T-helper 1 cell (primary cell): ENCODE measurements at regions not wholly inside any gene's neighbourhood (a gene's known extent, or its start where the extent isn't known, plus 50 kb on each side); places are given as distances from the start of the nearest gene placed in this dataset.

Source experiments
- DNase-seq, 5 donors: peaks; one replicate each; pipeline ENCODE4 v3.0.0-alpha.2; 2012 to 2020

GRCh38 chrX:22325096-22325495 is 52.4 kb downstream of the CBLL2 start:
- DNase-seq: no peak

GRCh38 chrX:22329783-22330182 is 57.1 kb downstream of the CBLL2 start:
- no peak for DNase-seq

- no peak for DNase-seq
Measured at GRCh38 chrX:22338740-22339139, 66.0 kb downstream of the CBLL2 start.

DNA sequence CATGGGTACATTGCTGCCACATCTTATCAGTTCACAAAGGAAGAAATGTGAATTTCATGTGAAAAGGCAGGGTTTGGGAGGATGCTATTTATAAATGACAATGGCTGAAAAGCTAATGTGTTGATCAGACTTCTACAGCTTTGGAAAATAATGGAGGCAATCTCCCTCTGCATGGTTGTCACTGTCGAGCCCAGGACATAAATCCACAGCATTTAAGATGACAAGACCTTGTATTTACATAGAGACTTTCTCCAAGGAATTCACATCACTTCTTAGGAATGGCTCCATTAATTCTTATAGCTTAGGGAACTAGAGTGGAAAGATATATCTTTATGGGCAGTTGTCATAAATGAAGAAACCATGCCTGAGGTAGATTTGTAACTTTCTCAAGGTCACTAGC is 66.7 kb downstream of the CBLL2 start:
- no peak for DNase-seq

- DNase-seq: no peak
Measured at GRCh38 chrX:22340022-22340616, 67.4 kb downstream of the CBLL2 start.

DNA sequence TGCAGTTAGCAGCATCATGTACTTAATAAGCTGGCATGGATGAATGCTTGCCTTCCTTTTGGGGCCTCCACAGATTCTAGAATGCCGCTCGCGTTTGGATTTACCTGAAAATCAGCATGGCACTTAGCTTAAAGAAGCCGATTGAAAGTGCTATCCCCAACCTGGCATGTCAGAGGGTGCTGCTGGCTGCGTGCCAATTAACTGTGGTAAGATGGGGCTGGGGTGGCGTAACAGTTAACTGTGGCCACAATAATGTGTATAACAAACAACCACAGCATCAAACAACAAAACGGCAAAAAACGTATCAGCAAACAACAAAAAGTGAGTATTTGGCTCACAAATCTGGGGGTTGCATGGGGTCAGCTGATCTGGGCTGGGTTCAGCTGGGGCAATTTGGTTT is 70.5 kb downstream of the CBLL2 start:
- DNase-seq: no peak

DNA sequence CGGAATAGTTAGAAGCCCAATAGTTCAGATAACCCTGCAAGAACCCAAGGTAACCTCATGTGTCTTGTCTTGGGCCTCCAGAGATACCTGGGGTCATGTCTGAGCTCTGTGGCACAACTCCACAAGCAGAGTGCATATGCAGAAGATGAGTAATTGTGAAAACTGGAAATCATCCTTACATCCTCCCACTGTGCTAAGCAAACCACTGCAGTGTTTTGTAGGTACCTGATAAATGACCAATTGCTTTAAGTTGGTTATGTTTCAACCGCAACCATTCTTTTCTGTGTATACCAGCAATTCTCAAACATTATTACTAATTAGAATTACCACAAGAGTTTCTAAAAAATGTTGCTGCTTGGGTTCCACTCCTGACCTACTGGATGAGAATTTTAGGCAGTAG is 73.2 kb downstream of the CBLL2 start:
- no peak for DNase-seq

DNA sequence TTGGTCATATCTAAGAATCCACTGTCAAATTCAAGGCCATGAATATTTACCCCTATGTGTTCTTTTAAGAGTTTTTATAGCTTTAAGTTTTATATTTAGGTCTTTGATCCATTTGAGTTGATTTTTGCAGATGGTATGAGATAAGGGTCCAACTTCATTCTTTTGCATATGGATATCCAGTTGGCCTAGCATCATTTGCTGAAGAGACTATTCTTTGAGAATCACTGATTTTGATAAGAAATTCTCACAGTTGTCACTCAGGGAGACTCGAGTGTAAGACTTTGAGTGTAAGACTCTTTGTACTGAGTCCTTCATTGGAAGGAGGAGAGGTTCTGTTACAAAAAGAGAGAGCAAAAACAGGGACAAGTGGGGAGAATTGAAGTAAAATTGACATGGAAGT is 74.8 kb downstream of the CBLL2 start:
- DNase-seq: no peak

GRCh38 chrX:22349116-22349515 is 76.4 kb downstream of the CBLL2 start:
- no peak for DNase-seq

GRCh38 chrX:22351076-22351475 is 78.4 kb downstream of the CBLL2 start:
- DNase-seq: no peak

GRCh38 chrX:22351966-22352365 is 79.3 kb downstream of the CBLL2 start:
- no peak for DNase-seq

GRCh38 chrX:22357621-22358020 is 84.9 kb downstream of the CBLL2 start:
- DNase-seq: no peak

DNA sequence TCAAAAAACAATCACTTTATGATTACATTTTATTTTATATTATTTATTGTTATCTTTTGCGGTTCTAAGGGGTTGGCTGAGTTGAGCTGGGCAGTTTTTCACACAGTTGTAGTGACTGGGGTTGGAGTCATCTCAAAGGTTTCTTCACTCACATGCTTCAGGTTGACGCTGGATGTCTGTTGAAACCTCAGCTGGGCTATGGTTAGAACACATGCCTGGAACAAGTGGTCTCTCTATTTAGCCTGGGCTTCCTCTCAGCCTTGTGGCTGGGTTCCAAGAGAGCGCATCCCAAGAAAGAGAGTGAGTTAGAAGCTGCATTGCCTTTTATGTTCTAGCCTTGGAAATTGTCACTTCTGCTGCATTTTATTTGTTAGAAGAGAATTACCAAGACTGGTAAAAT is 87.4 kb downstream of the CBLL2 start:
- no peak for DNase-seq

DNA sequence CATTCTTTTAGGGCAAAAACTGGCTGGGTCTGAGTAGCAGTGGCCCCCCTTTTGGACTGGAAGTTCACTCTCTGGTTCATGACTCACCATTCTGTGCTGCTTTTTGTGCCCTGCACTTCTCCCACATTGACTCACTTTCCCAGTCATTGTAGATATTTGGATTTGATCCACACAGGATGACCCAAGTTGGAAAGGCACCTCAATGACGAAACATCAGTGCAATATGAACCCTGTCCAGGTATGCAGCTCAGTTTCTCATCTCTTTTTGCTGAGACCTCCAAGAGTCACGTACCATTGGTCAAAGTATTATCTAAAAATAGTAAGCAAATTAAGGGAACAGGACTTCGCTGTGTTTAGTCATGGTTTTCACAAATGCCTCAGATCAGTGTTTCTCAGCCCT is 92.7 kb downstream of the CBLL2 start:
- DNase-seq: no peak

DNA sequence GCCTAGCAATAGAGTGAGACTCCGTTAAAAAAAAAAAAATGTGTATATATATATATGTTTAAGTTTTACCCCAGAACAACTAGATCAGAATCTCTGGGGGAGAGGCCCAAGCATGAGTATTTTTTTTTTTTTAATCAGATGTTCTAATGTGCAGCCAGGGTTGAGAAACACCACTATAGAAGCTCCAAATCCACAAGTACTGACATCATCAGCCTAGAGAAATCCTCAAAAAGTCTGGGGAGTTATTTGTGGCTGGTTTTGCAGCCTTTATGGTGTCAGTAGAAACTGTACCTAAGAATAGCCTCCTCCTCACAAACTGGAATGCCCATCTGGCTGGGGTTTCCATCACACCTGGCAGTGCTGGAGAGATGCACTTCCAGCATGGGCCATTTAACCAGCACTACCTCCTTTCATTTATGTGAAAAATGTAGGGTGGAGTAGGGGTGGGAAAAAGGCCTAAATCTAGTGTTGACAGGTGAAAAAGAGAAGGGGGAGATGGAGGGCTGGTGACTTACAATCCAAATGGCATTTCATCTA is 93.5 kb downstream of the CBLL2 start:
- DNase-seq: no peak

DNA sequence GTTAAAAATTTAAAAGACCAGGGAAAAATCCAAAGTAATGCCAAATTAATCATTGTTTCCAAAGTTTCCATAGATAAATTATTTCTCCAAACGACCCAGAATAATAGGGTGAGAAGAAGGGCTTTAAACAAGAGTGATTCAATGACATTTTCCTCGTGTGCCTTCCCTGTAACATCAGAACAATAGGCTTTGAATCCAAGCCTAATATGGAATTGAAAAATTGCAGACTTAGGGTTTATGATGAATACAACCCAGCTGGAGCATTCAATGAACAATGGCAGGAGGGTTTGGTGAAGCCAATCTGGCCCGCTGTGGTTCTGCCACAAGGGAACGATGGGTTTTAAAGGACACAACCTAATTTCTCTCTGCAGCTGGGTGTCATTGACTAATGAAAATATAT is 94.2 kb downstream of the CBLL2 start:
- DNase-seq: no peak

GRCh38 chrX:22373094-22373493 is 100.4 kb downstream of the CBLL2 start:
- no peak for DNase-seq

- DNase-seq: no peak
Measured at GRCh38 chrX:22373766-22374165, 101.1 kb downstream of the CBLL2 start.

GRCh38 chrX:22376369-22376768 is 103.7 kb downstream of the CBLL2 start:
- DNase-seq: no peak

GRCh38 chrX:22378296-22378695 is 105.6 kb downstream of the CBLL2 start:
- DNase-seq: no peak

- DNase-seq: no peak
Measured at GRCh38 chrX:22383988-22384387, 111.3 kb downstream of the CBLL2 start.

DNA sequence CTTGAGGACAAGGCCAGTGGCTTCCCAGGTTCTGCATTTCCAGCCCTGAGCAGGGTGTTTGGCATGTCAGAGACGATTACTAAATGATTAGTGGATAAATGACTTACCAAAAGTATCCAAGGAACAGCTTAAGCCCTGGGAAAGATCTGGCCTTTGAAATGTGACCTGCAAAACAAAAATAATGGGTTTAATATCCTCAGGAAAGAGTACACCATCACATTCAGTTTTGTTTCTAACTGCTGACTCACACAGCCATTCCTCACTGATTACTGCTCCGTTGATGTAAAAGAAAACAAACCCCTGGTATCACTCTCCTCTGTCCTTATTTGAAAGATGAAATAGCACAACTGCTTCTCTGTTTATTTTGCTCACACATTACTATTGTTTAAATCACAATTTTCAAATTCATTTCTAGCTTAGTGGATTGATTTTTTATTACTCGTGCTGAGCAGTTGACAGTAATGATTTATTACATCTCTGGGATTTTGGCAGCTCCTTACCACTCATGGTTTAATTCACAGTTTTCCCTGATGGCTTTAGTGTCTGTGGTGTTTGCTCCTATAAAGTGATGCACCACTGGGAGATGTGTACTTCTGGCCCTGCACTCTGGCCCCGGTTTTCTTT is 117.0 kb downstream of the CBLL2 start:
- DNase-seq: no peak

GRCh38 chrX:22392133-22392948 is 119.6 kb downstream of the CBLL2 start:
- no peak for DNase-seq

DNA sequence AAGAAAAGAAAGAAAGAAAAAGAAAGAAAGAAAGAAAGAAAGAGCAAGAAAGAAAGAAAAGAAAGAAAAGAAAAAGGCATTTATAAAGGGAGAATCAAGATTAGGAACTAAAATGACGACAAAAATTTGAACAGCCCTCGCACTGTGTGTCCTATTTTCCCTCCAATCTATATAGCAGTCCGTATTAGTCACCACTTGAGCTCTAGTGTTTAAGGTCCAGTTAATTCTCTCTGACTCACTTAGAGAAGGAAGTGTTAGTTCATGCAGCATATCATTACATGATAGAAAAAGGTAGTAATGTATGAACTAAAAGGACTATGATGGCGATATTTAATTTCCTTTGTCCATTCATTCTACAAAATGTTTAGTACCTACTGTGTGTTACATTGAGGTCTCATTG is 122.7 kb downstream of the CBLL2 start:
- no peak for DNase-seq
